HEK293 (cell line): ENCODE measurements at regions not wholly inside any gene's neighbourhood (a gene's known extent, or its start where the extent isn't known, plus 50 kb on each side); places are given as distances from the start of the nearest gene placed in this dataset.

Experiments
- CTCF ChIA-PET: fragments of 350-600 bp; formaldehyde crosslinking; extraction: SDS; loops from one replicate; lab custom pipeline; 2021; ENCODE audit warnings: antibody characterized with exemption; lab: Yijun Ruan, JAX
- POLR2A ChIA-PET: fragments of 300-600 bp; formaldehyde crosslinking; extraction: SDS; loops from one replicate; lab custom pipeline; 2020; ENCODE audit warnings: antibody characterized with exemption, inconsistent platforms; lab: Yijun Ruan, JAX
- H3K27ac ChIP-seq: fragments of 200-500 bp; sonication (Bioruptor generic); 2 replicates; pipeline ENCODE4 v1.5.1; 2014; ENCODE audit warnings: low read depth, low read length, control low read depth, inconsistent platforms; ENCODE audit errors: extremely low read depth
- H3K36me3 ChIP-seq, 2 experiments: fragments of 200-500 bp in 1 of 2; sonication (Bioruptor generic) in 1 of 2; 1 replicate in 1 of 2; 2 replicates in 1 of 2; pipeline ENCODE4 v1.5.1; 2014 to 2017; ENCODE audit warnings: inconsistent platforms in 2 of 2, low read length in 2 of 2; ENCODE audit not compliant: control insufficient read depth in 2 of 2, insufficient read depth in 1 of 2
- H3K4me1 ChIP-seq: fragments of 200-500 bp; sonication (Bioruptor generic); 2 replicates; pipeline ENCODE4 v1.5.1; 2014; ENCODE audit warnings: mild to moderate bottlenecking, low read length, inconsistent platforms; ENCODE audit not compliant: control insufficient read depth, insufficient read depth
- H3K4me3 ChIP-seq: 2 replicates; pipeline ENCODE4 v1.5.1; 2011; ENCODE audit warnings: low read depth, mild to moderate bottlenecking, control low read depth, low read length, moderate library complexity
- H3K9me3 ChIP-seq: fragments of 200-500 bp; sonication (Bioruptor generic); 2 replicates; pipeline ENCODE4 v1.5.1; 2014; ENCODE audit warnings: low read depth, low read length, inconsistent platforms; ENCODE audit not compliant: control insufficient read depth, insufficient read depth
- BCL11A ChIP-seq: fragments of 450-650 bp; formaldehyde crosslinking; IDR thresholded peaks from 2 replicates; pipeline ENCODE4 v1.5.1; 2016; ENCODE audit warnings: low read depth, missing biosample characterization, missing genetic modification characterization
- EGR2 ChIP-seq: fragments of 450-650 bp; formaldehyde crosslinking; IDR thresholded peaks from 2 replicates; pipeline ENCODE4 v1.5.1; 2016; ENCODE audit warnings: low read depth, missing biosample characterization, missing genetic modification characterization
- MEIS1 ChIP-seq: sonication (generic); formaldehyde crosslinking; IDR thresholded peaks from 2 replicates; pipeline ENCODE4 v1.8.1; 2022; ENCODE audit warnings: missing genetic modification reagents, mild to moderate bottlenecking, borderline replicate concordance
- YY2 ChIP-seq: fragments of 450-650 bp; formaldehyde crosslinking; IDR thresholded peaks from 2 replicates; pipeline ENCODE4 v1.5.1; 2016; ENCODE audit warnings: missing biosample characterization, missing genetic modification characterization
- ZBTB17 ChIP-seq: fragments of 450-650 bp; formaldehyde crosslinking; IDR thresholded peaks from 2 replicates; pipeline ENCODE4 v1.5.1; 2016; ENCODE audit warnings: missing biosample characterization, missing genetic modification characterization
- ZBTB20 ChIP-seq: fragments of 450-650 bp; formaldehyde crosslinking; IDR thresholded peaks from 2 replicates; pipeline ENCODE4 v1.5.1; 2016; ENCODE audit warnings: missing biosample characterization, missing genetic modification characterization
- ZBTB8A ChIP-seq: fragments of 450-650 bp; formaldehyde crosslinking; IDR thresholded peaks from 2 replicates; pipeline ENCODE4 v1.5.1; 2016; ENCODE audit warnings: missing biosample characterization, missing genetic modification characterization
- ZNF112 ChIP-seq: fragments of 450-650 bp; formaldehyde crosslinking; IDR thresholded peaks from 2 replicates; pipeline ENCODE4 v1.5.0; 2017; ENCODE audit warnings: missing biosample characterization, missing genetic modification characterization
- ZNF132 ChIP-seq: fragments of 450-650 bp; formaldehyde crosslinking; IDR thresholded peaks from 2 replicates; pipeline ENCODE4 v1.5.1; 2017; ENCODE audit warnings: missing biosample characterization, missing genetic modification characterization, borderline replicate concordance
- ZNF138 ChIP-seq: fragments of 450-650 bp; formaldehyde crosslinking; IDR thresholded peaks from 2 replicates; pipeline ENCODE4 v1.5.1; 2016; ENCODE audit warnings: missing biosample characterization, missing genetic modification characterization, borderline replicate concordance
- ZNF16 ChIP-seq: fragments of 450-650 bp; formaldehyde crosslinking; IDR thresholded peaks from 2 replicates; pipeline ENCODE4 v1.5.1; 2016; ENCODE audit warnings: low read depth, missing biosample characterization, missing genetic modification characterization
- ZNF174 ChIP-seq: fragments of 450-650 bp; formaldehyde crosslinking; IDR thresholded peaks from 2 replicates; pipeline ENCODE4 v1.5.0; 2017; ENCODE audit warnings: missing biosample characterization, mild to moderate bottlenecking, missing genetic modification characterization
- ZNF239 ChIP-seq: fragments of 450-650 bp; formaldehyde crosslinking; IDR thresholded peaks from 2 replicates; pipeline ENCODE4 v1.5.1; 2016; ENCODE audit warnings: missing biosample characterization, missing genetic modification characterization
- ZNF292 ChIP-seq: fragments of 450-650 bp; formaldehyde crosslinking; IDR thresholded peaks from 2 replicates; pipeline ENCODE4 v1.5.1; 2016; ENCODE audit warnings: low read depth, missing biosample characterization, missing genetic modification characterization, borderline replicate concordance
- ZNF48 ChIP-seq: fragments of 450-650 bp; formaldehyde crosslinking; IDR thresholded peaks from 2 replicates; pipeline ENCODE4 v1.5.1; 2016; ENCODE audit warnings: missing biosample characterization, missing genetic modification characterization
- ZNF555 ChIP-seq: fragments of 450-650 bp; formaldehyde crosslinking; conservative IDR thresholded peaks from 2 replicates; pipeline ENCODE4 v1.5.1; 2017; ENCODE audit warnings: missing biosample characterization, mild to moderate bottlenecking, missing genetic modification characterization, inconsistent platforms
- ZNF561 ChIP-seq: fragments of 450-650 bp; IDR thresholded peaks from 2 replicates; pipeline ENCODE4 v1.5.1; 2018; ENCODE audit warnings: missing biosample characterization, missing genetic modification characterization, borderline replicate concordance
- ZNF623 ChIP-seq: fragments of 450-650 bp; formaldehyde crosslinking; IDR thresholded peaks from 2 replicates; pipeline ENCODE4 v1.5.1; 2016; ENCODE audit warnings: missing biosample characterization, missing genetic modification characterization
- ZNF677 ChIP-seq: fragments of 450-650 bp; IDR thresholded peaks from 2 replicates; pipeline ENCODE4 v1.5.0; 2018; ENCODE audit warnings: missing biosample characterization, mild to moderate bottlenecking, missing genetic modification characterization, moderate library complexity
- TF ChIP-seq, protein P1 (sequence below): IDR thresholded peaks from 2 replicates; pipeline ENCODE4 v1.6.1; 2011; ENCODE audit warnings: mild to moderate bottlenecking, low read depth, low read length, borderline replicate concordance
- TF ChIP-seq, protein P2 (sequence below): fragments of 450-650 bp; formaldehyde crosslinking; IDR thresholded peaks from 2 replicates; pipeline ENCODE4 v1.5.1; 2016; ENCODE audit warnings: missing biosample characterization, missing genetic modification characterization
- TF ChIP-seq, protein P3 (sequence below): fragments of 450-650 bp; formaldehyde crosslinking; conservative IDR thresholded peaks from 2 replicates; pipeline ENCODE4 v1.5.1; 2016; ENCODE audit warnings: low read depth, missing biosample characterization, missing genetic modification characterization
- TF ChIP-seq, protein P4 (sequence below): fragments of 450-650 bp; formaldehyde crosslinking; IDR thresholded peaks from 2 replicates; pipeline ENCODE4 v1.5.1; 2016; ENCODE audit warnings: missing biosample characterization, missing genetic modification characterization

DNA sequence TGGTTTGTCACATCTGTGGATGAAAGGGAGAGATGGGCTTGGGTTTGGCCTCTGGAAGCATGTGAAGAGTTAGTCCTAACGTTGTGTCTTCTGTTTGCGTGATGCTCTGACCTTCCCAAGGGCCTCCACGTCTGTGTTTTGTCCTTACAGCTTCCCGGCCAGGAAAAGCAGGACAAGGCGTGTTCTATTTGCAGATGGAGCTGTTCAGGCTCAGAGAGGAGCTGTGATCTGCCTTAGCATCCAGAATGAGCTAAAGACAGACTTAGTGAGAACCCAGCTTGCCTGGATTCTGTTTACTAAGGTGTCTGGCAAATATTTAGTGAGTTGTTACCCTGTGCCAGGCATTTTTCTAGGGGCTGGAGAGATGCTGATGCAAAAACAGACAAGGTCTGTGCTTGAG, 282.1 kb downstream of the CBLN1 start:
- TF ChIP-seq ZBTB20 (tag by site-specific recombination) (no peak), ZNF239 (tag by site-specific recombination) (no peak)
- TF ChIP-seq, protein P1, sequence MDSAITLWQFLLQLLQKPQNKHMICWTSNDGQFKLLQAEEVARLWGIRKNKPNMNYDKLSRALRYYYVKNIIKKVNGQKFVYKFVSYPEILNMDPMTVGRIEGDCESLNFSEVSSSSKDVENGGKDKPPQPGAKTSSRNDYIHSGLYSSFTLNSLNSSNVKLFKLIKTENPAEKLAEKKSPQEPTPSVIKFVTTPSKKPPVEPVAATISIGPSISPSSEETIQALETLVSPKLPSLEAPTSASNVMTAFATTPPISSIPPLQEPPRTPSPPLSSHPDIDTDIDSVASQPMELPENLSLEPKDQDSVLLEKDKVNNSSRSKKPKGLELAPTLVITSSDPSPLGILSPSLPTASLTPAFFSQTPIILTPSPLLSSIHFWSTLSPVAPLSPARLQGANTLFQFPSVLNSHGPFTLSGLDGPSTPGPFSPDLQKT: no peak
- Histone ChIP-seq H3K4me3 (no peak overlapping the region), H3K27ac (no peak overlapping the region), H3K9me3 (no peaks in the 10 kb centered on the region), H3K4me1 (no peaks in the 10 kb centered on the region), H3K36me3 (no peaks in the 10 kb centered on the region)
- ChIA-PET CTCF (interaction anchor here (0.7 to 1.7 kb wide), 5 partner anchors 23 to 208 kb away, joined by 3 to 7 read pairs (median 5); no protein-coding TSS in a partner anchor), POLR2A (no interaction called here)

DNA sequence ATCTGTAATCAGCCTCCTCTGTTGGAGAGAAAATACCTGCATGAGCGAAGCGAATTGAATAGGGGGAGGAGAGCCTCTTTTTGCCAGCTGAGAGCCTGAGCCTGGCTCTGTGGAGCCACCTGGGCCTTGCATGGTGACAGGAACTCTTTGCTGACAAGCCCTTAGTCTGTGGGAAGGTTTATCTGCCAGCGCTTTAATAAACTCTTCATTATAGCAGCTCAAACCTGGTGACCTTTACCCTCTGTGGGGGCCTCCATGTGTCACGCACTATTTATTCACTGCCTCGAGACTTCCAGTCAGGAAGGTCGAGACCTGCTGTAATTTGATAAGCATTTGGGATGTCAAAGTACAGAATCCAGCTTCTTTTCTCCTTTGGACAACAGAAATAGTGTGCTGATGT, 282.6 kb downstream of the CBLN1 start:
- CTCF ChIA-PET: interaction anchor here (0.7 to 1.7 kb wide), 7 partner anchors 22 to 351 kb away, joined by 3 to 7 read pairs (median 5); no protein-coding TSS in a partner anchor
- no peaks in the 10 kb centered on the region for H3K9me3 ChIP-seq
- POLR2A ChIA-PET: no interaction called here
- no peaks in the 10 kb centered on the region for H3K36me3 ChIP-seq
- no peak overlapping the region for H3K4me3 ChIP-seq
- no peaks in the 10 kb centered on the region for H3K4me1 ChIP-seq
- no peak overlapping the region for H3K27ac ChIP-seq
- TF ChIP-seq ZNF561 (tag by site-specific recombination) (no peak), ZBTB8A (tag by site-specific recombination) (no peak), YY2 (tag by site-specific recombination) (no peak), ZNF677 (no peak), ZNF174 (tag by site-specific recombination) (no peak), ZNF16 (tag by site-specific recombination) (no peak)

DNA sequence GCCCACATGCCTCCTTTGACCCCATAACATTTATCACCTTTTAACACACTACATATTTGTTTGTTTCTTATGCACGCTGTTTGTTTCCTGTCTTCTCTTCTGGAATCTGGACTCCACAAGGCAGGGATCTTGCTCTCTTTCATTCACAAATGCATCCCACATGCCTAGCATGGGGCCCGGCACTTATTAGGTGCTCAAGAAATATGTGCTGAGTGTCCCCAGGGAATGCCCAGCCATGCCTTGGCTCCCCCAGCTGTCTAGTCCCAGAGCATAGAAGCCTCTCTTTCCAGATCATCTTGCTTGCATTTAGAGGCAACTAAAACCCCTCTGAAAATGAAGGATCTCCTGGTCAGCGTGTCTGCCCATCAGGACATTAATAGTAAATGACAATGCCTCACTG, 283.7 kb downstream of the CBLN1 start:
- H3K27ac ChIP-seq: no peak overlapping the region
- H3K4me3 ChIP-seq: no peak overlapping the region
- CTCF ChIA-PET: interaction anchor here (0.5 to 1.1 kb wide), 2 partner anchors 96 to 527 kb away, joined by 3 to 4 read pairs; no protein-coding TSS in a partner anchor
- POLR2A ChIA-PET: no interaction called here
- H3K9me3 ChIP-seq: no peaks in the 10 kb centered on the region
- no peaks in the 10 kb centered on the region for H3K36me3 ChIP-seq
- H3K4me1 ChIP-seq: no peaks in the 10 kb centered on the region
- TF ChIP-seq MEIS1 (CRISPR knock-in tag) (no peak), EGR2 (tag by site-specific recombination) (no peak), ZNF132 (no peak), BCL11A (no peak), ZNF112 (tag by site-specific recombination) (no peak), ZNF48 (no peak), ZBTB17 (tag by site-specific recombination) (no peak), ZNF138 (tag by site-specific recombination) (no peak), ZNF555 (no peak), ZNF292 (tag by site-specific recombination) (no peak), ZNF16 (tag by site-specific recombination) (no peak), ZNF623 (tag by site-specific recombination) (no peak), ZBTB8A (tag by site-specific recombination) (no peak)
- TF ChIP-seq, protein P2, sequence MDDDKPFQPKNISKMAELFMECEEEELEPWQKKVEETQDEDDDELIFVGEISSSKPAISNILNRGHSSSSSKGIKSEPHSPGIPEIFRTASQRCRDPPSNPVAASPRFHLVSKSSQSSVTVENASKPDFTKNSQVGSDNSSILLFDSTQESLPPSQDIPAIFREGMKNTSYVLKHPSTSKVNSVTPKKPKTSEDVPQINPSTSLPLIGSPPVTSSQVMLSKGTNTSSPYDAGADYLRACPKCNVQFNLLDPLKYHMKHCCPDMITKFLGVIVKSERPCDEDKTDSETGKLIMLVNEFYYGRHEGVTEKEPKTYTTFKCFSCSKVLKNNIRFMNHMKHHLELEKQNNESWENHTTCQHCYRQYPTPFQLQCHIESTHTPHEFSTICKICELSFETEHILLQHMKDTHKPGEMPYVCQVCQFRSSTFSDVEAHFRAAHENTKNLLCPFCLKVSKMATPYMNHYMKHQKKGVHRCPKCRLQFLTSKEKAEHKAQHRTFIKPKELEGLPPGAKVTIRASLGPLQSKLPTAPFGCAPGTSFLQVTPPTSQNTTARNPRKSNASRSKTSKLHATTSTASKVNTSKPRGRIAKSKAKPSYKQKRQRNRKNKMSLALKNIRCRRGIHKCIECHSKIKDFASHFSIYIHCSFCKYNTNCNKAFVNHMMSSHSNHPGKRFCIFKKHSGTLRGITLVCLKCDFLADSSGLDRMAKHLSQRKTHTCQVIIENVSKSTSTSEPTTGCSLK (tag by site-specific recombination): no peak
- TF ChIP-seq, protein P3, sequence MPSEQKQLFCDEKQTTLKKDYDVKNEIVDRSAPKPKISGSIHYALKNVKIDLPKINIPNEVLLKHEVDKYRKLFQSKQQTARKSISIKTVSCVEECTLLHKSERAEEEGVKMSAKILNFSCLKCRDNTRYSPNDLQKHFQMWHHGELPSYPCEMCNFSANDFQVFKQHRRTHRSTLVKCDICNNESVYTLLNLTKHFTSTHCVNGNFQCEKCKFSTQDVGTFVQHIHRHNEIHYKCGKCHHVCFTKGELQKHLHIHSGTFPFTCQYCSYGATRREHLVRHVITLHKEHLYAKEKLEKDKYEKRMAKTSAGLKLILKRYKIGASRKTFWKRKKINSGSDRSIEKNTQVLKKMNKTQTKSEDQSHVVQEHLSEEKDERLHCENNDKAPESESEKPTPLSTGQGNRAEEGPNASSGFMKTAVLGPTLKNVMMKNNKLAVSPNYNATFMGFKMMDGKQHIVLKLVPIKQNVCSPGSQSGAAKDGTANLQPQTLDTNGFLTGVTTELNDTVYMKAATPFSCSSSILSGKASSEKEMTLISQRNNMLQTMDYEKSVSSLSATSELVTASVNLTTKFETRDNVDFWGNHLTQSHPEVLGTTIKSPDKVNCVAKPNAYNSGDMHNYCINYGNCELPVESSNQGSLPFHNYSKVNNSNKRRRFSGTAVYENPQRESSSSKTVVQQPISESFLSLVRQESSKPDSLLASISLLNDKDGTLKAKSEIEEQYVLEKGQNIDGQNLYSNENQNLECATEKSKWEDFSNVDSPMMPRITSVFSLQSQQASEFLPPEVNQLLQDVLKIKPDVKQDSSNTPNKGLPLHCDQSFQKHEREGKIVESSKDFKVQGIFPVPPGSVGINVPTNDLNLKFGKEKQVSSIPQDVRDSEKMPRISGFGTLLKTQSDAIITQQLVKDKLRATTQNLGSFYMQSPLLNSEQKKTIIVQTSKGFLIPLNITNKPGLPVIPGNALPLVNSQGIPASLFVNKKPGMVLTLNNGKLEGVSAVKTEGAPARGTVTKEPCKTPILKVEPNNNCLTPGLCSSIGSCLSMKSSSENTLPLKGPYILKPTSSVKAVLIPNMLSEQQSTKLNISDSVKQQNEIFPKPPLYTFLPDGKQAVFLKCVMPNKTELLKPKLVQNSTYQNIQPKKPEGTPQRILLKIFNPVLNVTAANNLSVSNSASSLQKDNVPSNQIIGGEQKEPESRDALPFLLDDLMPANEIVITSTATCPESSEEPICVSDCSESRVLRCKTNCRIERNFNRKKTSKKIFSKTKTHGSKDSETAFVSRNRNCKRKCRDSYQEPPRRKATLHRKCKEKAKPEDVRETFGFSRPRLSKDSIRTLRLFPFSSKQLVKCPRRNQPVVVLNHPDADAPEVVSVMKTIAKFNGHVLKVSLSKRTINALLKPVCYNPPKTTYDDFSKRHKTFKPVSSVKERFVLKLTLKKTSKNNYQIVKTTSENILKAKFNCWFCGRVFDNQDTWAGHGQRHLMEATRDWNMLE (tag by site-specific recombination): no peak
- TF ChIP-seq, protein P4, sequence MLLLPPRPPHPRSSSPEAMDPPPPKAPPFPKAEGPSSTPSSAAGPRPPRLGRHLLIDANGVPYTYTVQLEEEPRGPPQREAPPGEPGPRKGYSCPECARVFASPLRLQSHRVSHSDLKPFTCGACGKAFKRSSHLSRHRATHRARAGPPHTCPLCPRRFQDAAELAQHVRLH (tag by site-specific recombination): no peak
- TF ChIP-seq, all 188 proteins: peak for 0
